SH-SY5Y (cell line): ENCODE measurements at regions not wholly inside any gene's neighbourhood (a gene's known extent, or its start where the extent isn't known, plus 50 kb on each side); places are given as distances from the start of the nearest gene placed in this dataset.

Experiments used
- GATA2 ChIP-seq: IDR thresholded peaks from 2 replicates; pipeline ENCODE4 v1.6.1; 2011; ENCODE audit warnings: mild to moderate bottlenecking, low read depth, low read length
- GATA3 ChIP-seq: IDR thresholded peaks from 2 replicates; pipeline ENCODE4 v1.6.1; 2011; ENCODE audit warnings: low read depth, mild to moderate bottlenecking, low read length, moderate library complexity

GRCh38 chr2:118599141-118599540 is 248.3 kb downstream of the EN1 start:
- no peak for TF ChIP-seq GATA3
- TF ChIP-seq GATA2 = no peak
